Mucosa of stomach (tissue), 1 donor: ENCODE measurements at regions not wholly inside any gene's neighbourhood (a gene's known extent, or its start where the extent isn't known, plus 50 kb on each side); places are given as distances from the start of the nearest gene placed in this dataset.
"Not testable (repeated sequence)": the region's sequence is repeated elsewhere in the genome, so short reads cannot be mapped to it uniquely, and the experiment has no call there.

Experiments used
- H3K27me3 ChIP-seq: one replicate; pipeline ENCODE4 v1.7.0; 2013; ENCODE audit warnings: mild to moderate bottlenecking, low read length; ENCODE audit not compliant: control insufficient read depth, insufficient read depth
- H3K36me3 ChIP-seq: one replicate; pipeline ENCODE4 v1.7.0; 2013; ENCODE audit warnings: low read length; ENCODE audit not compliant: control insufficient read depth, insufficient read depth
- H3K4me1 ChIP-seq: one replicate; pipeline ENCODE4 v1.7.0; 2013; ENCODE audit warnings: mild to moderate bottlenecking, low read length; ENCODE audit not compliant: control insufficient read depth, insufficient read depth
- H3K4me3 ChIP-seq: one replicate; pipeline ENCODE4 v1.7.0; 2013; ENCODE audit warnings: low read length
- H3K9ac ChIP-seq: one replicate; pipeline ENCODE4 v1.7.0; 2013; ENCODE audit warnings: mild to moderate bottlenecking, low read length, moderate library complexity
- H3K9me3 ChIP-seq: one replicate; pipeline ENCODE4 v1.7.0; 2013; ENCODE audit warnings: mild to moderate bottlenecking, low read length, moderate library complexity; ENCODE audit not compliant: control insufficient read depth
- donor health status: Pancreatic carcinoma.

DNA sequence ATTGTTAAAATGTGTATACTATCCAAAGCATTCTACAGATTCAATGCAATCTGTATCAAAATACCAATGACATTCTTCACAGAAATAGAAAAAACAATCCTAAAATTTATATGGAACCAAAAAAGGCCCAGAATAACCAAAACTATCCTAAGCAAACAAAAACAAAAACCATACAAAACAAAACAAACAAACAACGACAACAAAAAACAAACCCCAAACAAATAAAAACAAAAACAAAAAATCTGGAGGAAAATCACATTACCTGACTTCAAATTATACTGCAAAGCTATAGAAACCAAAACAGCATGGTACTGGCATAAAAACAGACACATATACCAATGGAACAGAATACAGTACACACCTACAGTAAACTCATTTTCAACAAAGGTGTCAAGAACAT lies 98.0 kb downstream of the TTC6 start:
- not testable (repeated sequence) for H3K9me3 ChIP-seq, H3K9ac ChIP-seq, H3K36me3 ChIP-seq, H3K27me3 ChIP-seq, H3K4me1 ChIP-seq, H3K4me3 ChIP-seq

DNA sequence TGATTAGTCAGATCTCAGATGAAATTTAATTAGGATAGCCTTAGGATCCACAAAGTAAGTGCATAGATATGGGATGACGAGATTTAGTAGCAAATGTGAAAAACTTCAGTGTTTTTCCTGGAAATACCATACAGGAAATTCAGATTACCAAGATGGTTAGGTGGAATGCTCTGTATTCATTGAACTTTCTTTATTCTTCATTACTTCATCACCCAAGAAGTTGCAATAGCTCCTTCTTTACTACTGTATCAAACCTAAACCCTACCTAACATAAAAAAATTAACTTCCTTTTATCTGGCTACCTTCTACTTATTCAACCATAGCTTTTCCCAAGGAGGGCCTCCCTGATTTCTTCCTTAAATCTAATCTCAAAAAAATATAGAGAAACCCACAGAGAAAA lies 100.4 kb downstream of the TTC6 start:
- H3K4me3 ChIP-seq: no peak overlapping the region
- no peaks in the 10 kb centered on the region for H3K27me3 ChIP-seq
- H3K36me3 ChIP-seq: no peaks in the 10 kb centered on the region
- H3K9me3 ChIP-seq: no peaks in the 10 kb centered on the region
- H3K9ac ChIP-seq: no peak overlapping the region
- H3K4me1 ChIP-seq: peaks cover 8% of the 10 kb centered on the region

DNA sequence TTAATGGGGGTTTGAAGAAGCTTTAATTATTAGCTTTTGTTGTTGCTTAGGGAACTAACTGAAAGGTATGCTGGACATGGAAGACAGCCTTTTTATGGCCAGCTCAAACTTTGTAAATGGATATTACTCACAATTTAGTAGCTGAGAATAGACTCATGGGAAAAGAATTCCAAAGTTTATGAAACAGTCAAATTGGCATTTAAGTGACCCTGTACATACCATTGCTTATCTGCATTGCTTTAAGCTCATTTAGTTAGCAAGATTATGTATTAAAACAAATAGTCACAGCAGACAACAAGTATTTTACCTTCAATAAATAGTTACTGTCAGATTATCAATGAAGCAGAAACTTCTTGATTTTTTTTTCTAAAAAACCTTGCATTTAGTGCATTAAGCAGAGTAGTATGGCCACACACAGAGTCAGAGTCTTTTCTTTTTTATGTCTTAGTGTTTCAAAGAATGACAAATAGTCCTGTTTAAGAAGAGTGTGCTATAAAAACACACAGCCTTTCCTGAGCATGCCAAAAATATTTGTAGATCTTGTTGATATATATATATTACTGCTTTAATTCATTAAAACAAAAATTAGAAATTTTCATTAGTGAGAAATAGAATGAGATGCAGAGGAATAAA lies 102.2 kb downstream of the TTC6 start:
- H3K36me3 ChIP-seq: no peaks in the 10 kb centered on the region
- no peaks in the 10 kb centered on the region for H3K27me3 ChIP-seq
- no peak overlapping the region for H3K4me3 ChIP-seq
- H3K9me3 ChIP-seq: no peaks in the 10 kb centered on the region
- no peak overlapping the region for H3K9ac ChIP-seq
- peaks cover 8% of the 10 kb centered on the region for H3K4me1 ChIP-seq

DNA sequence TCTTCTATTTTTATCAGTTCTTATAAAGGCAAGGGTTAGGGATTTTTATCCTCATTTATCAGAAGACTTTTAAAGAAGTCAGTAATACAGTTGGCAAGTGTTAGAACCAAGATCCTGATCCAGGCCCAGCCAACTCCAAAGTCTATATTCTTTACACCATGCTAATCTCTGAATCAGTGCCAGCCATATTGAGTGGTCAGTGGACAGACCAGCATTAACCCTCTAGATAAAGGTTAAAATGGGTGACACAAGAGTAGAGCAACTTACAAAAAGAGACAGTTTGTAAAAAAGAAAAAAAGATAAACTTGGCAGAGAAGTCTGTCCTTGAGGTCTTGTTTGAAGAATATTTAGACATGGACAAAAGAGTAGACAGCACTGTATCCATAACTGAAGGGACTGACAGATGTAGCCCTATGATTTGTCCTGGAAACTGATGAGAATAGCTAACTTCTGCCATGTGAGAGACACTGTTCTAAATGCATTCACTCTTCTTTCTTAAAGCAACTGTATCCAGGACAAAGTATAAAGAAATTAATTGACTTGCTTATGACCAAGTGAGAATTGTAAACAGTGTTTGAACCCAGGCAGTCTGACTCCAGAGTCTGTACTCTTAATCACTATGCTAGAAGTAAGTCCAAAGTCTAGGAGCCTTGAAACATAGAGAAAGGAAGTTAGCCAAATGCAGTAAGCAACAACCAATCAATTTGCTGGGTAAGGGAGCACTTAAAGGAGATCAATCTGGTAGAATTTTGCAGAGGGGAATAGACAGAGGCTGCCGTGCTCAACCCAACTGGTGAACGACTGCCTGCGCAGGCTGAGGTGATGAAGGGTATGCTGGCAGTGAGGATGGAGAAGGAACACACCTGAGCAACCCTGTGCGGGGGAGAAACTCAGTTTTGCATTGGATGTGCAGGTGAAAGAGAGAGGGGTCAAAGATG lies 103.7 kb downstream of the TTC6 start:
- H3K4me1 ChIP-seq: peaks cover 8% of the 10 kb centered on the region
- H3K4me3 ChIP-seq: no peak overlapping the region
- no peaks in the 10 kb centered on the region for H3K27me3 ChIP-seq
- no peak overlapping the region for H3K9ac ChIP-seq
- no peaks in the 10 kb centered on the region for H3K36me3 ChIP-seq
- no peaks in the 10 kb centered on the region for H3K9me3 ChIP-seq

DNA sequence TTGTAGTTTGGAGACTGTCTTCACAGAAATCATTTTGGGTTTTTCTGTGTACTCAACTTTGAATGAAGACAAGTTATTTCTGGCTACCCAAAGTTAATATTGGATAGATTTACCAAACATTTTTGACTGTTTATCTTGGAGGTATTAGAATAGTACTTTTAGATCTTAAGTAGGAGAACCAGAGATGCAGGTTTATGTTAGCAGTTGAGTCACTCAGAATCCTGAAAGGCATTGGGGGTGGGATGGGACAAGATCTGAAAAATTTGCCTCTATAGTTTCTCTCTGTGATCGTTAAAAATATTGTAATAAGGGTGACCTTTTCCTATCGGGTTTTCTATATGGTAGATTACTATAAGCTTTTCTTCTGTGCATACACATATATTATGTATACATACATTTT lies 112.3 kb downstream of the TTC6 start:
- Histone ChIP-seq H3K9ac (no peak overlapping the region), H3K36me3 (no peaks in the 10 kb centered on the region), H3K9me3 (no peaks in the 10 kb centered on the region), H3K4me3 (no peak overlapping the region), H3K27me3 (no peaks in the 10 kb centered on the region), H3K4me1 (no peaks in the 10 kb centered on the region)

DNA sequence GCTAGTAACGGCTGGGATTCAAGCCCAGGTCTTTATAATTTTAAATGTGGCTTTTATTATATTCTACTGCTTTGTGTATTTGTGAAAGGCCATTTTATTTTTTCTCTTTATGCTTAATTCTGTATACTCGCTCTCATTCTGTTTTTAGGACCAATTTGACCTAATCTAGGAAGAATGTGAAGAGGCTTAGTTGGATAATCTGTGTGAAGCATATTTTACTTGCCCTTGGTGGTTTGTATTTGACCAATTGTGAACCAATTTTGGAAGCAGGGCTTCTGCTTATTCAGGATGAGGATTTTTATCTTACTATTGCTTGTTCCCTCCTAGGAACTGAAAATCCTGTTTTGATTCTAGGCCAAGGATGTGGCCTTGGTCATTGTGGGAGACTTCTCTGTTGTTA lies 113.1 kb downstream of the TTC6 start:
- Histone ChIP-seq H3K27me3 (no peaks in the 10 kb centered on the region), H3K36me3 (no peaks in the 10 kb centered on the region), H3K9ac (no peak overlapping the region), H3K4me3 (no peak overlapping the region), H3K9me3 (no peaks in the 10 kb centered on the region), H3K4me1 (no peaks in the 10 kb centered on the region)

DNA sequence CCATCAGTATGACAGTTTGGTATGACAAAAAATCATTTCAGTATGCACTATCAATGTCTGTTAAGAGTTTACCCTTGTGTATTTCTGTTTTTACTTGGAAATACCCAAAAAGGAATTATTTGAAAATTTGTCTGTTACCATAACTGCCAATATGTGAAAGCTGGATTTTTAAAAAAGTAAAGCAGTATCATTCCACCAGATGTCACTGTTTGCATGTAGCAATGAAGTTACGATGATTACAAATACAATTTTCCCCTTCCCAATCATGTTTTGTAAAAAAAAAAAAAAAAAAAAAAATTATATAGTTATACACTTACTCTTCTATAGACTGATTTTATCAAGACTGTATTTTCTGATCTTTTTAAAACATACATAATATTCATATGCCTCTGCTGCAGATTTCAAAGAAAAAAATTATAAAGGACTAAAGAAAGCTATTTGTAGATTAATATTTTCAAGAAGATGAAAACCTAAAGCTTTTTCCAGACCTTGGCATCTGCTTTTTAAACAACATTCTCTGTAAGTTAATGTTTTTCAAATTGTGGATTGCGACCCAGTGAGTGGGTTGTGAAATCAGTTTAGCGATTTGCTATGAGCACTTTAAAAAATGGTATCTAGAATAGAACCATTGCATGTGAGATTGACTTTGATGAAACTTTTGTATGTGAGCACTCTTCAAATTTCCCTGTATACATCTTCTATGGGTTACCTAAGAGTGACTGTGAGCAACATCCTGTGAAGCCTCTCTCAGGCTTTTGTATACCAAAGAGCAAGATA lies 114.2 kb downstream of the TTC6 start:
- H3K9me3 ChIP-seq: no peaks in the 10 kb centered on the region
- no peaks in the 10 kb centered on the region for H3K36me3 ChIP-seq
- no peaks in the 10 kb centered on the region for H3K4me1 ChIP-seq
- H3K4me3 ChIP-seq: no peak overlapping the region
- H3K27me3 ChIP-seq: no peaks in the 10 kb centered on the region
- H3K9ac ChIP-seq: no peak overlapping the region

DNA sequence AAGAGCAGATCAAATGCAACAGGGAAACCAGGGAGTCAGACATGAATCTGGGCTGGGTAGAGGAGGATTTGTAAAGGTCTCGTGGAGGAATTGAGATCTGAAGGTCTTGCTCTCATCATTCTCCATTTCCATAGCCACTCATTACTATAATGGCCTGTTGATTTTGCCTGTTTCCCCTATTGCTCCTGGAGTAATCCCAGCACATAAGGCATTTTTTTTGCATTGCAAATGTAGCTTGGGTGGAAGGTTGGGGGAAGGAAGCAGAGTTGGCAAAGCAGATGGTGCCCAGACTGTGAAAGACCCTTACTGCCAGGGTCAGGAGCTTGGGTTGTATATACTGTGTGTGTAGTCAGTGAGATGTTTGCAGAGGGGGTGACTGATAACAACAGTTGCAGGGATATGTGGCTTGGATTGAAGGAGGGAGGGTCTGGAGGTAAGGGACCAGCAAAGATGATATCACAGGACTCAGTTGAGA lies 116.0 kb downstream of the TTC6 start:
- H3K36me3 ChIP-seq: no peaks in the 10 kb centered on the region
- no peak overlapping the region for H3K9ac ChIP-seq
- H3K4me3 ChIP-seq: no peak overlapping the region
- H3K27me3 ChIP-seq: no peaks in the 10 kb centered on the region
- H3K9me3 ChIP-seq: no peaks in the 10 kb centered on the region
- no peaks in the 10 kb centered on the region for H3K4me1 ChIP-seq

DNA sequence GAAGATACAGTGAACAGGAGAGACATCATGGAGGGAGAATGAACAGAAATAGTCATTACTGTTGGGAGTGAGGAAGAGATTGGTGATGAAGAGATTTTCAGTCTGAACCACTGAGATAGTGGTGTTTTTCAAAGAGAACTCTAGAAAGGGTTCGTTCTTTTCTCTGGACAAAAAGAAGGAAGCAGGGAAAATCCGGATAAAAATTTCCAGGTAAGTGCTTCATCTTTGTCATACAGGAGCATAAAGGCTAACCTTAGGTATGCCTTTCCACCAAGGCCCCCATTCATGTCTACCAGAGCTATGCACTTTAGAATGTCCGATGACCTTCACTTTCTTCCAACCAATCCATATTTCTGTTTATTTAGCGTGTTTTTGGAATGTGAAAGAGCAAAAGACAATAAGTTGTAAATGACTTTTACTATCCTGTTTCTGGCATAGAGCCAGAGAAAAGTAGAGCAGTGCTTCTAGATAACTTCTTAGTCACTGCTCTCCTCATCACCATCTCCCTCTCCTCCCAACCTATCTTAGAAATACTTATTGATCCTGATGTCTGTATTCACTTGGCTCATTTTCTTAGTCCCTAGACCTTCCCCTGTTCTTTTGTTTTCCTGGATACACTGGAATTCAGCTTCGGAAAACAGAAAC lies 116.5 kb downstream of the TTC6 start:
- Histone ChIP-seq H3K4me3 (no peak overlapping the region), H3K36me3 (no peaks in the 10 kb centered on the region), H3K4me1 (no peaks in the 10 kb centered on the region), H3K9me3 (no peaks in the 10 kb centered on the region), H3K9ac (no peak overlapping the region), H3K27me3 (no peaks in the 10 kb centered on the region)

DNA sequence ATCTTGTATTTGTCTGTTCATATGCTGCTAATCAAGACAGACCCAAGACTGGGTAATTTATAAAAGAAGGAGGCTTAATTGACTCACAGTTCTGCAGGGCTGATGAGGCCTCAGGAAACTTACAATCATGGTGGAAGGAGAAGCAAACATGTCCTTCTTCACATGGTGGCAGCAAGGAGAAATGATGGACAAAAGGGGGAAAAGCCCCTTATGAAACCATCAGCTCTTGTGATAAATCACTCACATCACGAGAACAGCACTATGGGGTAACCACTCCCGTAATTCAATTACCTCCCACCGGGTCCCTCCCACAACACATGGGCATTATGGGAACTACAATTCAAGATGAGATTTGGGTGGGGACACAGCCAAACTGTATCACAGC lies 117.0 kb downstream of the TTC6 start:
- H3K27me3 ChIP-seq, H3K9me3 ChIP-seq, H3K4me3 ChIP-seq, H3K36me3 ChIP-seq, H3K9ac ChIP-seq, H3K4me1 ChIP-seq: not testable (repeated sequence)

DNA sequence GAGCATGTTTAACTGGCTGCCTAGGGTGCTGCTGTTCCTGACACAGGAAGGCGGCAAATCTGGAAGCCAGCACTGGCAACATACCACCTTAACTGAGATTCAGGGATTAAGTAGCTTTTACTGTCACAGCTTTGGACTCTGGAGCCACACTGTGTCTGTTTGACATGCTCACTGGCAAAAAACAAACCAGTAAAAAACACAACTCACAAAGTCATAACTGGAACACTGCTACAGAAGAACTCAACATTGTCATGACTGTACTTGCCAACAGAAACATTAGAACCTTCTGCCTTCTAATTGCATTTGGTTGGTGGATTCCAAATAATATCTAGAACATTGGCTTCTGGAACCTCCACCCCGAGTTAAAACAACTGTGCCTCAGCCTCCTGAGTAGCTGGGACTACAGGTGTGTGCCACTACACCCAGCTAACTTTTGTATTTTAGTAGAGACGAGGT lies 117.6 kb downstream of the TTC6 start:
- no peak overlapping the region for H3K9ac ChIP-seq
- no peak overlapping the region for H3K4me3 ChIP-seq
- no peaks in the 10 kb centered on the region for H3K27me3 ChIP-seq
- H3K36me3 ChIP-seq: no peaks in the 10 kb centered on the region
- H3K4me1 ChIP-seq: no peaks in the 10 kb centered on the region
- no peaks in the 10 kb centered on the region for H3K9me3 ChIP-seq
